ENCODE measurements at regions not wholly inside any gene's neighbourhood (a gene's known extent, or its start where the extent isn't known, plus 50 kb on each side); places are given as distances from the start of the nearest gene placed in this dataset.

GRCh38 chr4:37001688-37002436 lies 242.7 kb upstream of the NWD2 start:
- H3K4me2 ChIP-seq (ENCODE audit: low read length): no peak overlapping the region
- no peak overlapping the region for H3K4me3 ChIP-seq (ENCODE audit: low read length)

GRCh38 chr4:37002625-37003024 lies 241.9 kb upstream of the NWD2 start:
- Histone ChIP-seq H3K27ac (ENCODE audit: low read depth, low read length) (no peak overlapping the region), H3K9me3 (ENCODE audit: control insufficient read depth, insufficient read depth, low read length) (no peaks in the 10 kb centered on the region; the same call in 1 of the 2 replicates), H3K4me3 (ENCODE audit: low read length) (no peak overlapping the region), H3K4me1 (ENCODE audit: control insufficient read depth, low read length) (no peaks in the 10 kb centered on the region), H3K9me2 (replicated peaks; ENCODE audit: control insufficient read depth, low read length) (no peaks in the 10 kb centered on the region), H3K4me2 (ENCODE audit: low read length) (no peak overlapping the region), H3F3A (ENCODE audit: control insufficient read depth, insufficient read depth) (no peaks in the 10 kb centered on the region), H3K79me2 (ENCODE audit: control insufficient read depth, low read length) (no peaks in the 10 kb centered on the region), H4K20me1 (ENCODE audit: control insufficient read depth, insufficient read depth, low read depth, low read length) (no peaks in the 10 kb centered on the region), H3K27me3 (ENCODE audit: control insufficient read depth, low read length) (no peaks in the 10 kb centered on the region), H3K36me3 (ENCODE audit: control insufficient read depth, low read length) (no peaks in the 10 kb centered on the region)
- TF ChIP-seq EZH2phosphoT487 (IDR thresholded peaks at IDR 0.05; ENCODE audit: borderline replicate concordance, low read length) (no peak), CTCF (IDR thresholded peaks at IDR 0.05; ENCODE audit: low read depth, low read length, poor library complexity, severe bottlenecking) (no peak)

More at GRCh38 chr4:37001688-37002436, 242.7 kb upstream of the NWD2 start:
- H3K27me3 ChIP-seq (ENCODE audit: control insufficient read depth, low read length): no peaks in the 10 kb centered on the region
- no peak overlapping the region for H3K27ac ChIP-seq (ENCODE audit: low read depth, low read length)
- H3K4me1 ChIP-seq (ENCODE audit: control insufficient read depth, low read length): no peaks in the 10 kb centered on the region
- TF ChIP-seq CTCF (IDR thresholded peaks at IDR 0.05; ENCODE audit: low read depth, low read length, poor library complexity, severe bottlenecking) (no peak), EZH2phosphoT487 (IDR thresholded peaks at IDR 0.05; ENCODE audit: borderline replicate concordance, low read length) (no peak)
- no peaks in the 10 kb centered on the region; the same call in 1 of the 2 replicates for H3K9me3 ChIP-seq (ENCODE audit: control insufficient read depth, insufficient read depth, low read length)
- H4K20me1 ChIP-seq (ENCODE audit: control insufficient read depth, insufficient read depth, low read depth, low read length): no peaks in the 10 kb centered on the region
- H3K79me2 ChIP-seq (ENCODE audit: control insufficient read depth, low read length): no peaks in the 10 kb centered on the region
- no peaks in the 10 kb centered on the region for H3K36me3 ChIP-seq (ENCODE audit: control insufficient read depth, low read length)
- H3K9me2 ChIP-seq (replicated peaks; ENCODE audit: control insufficient read depth, low read length): no peaks in the 10 kb centered on the region
- H3F3A ChIP-seq (ENCODE audit: control insufficient read depth, insufficient read depth): no peaks in the 10 kb centered on the region

- Histone ChIP-seq H3K4me1 (ENCODE audit: control insufficient read depth, low read length) (no peaks in the 10 kb centered on the region), H3K27ac (ENCODE audit: low read depth, low read length) (no peak overlapping the region), H3K9me2 (replicated peaks; ENCODE audit: control insufficient read depth, low read length) (no peaks in the 10 kb centered on the region), H4K20me1 (ENCODE audit: control insufficient read depth, insufficient read depth, low read depth, low read length) (no peaks in the 10 kb centered on the region), H3K27me3 (ENCODE audit: control insufficient read depth, low read length) (no peaks in the 10 kb centered on the region), H3K4me2 (ENCODE audit: low read length) (no peak overlapping the region), H3K36me3 (ENCODE audit: control insufficient read depth, low read length) (no peaks in the 10 kb centered on the region), H3F3A (ENCODE audit: control insufficient read depth, insufficient read depth) (no peaks in the 10 kb centered on the region), H3K79me2 (ENCODE audit: control insufficient read depth, low read length) (no peaks in the 10 kb centered on the region), H3K4me3 (ENCODE audit: low read length) (no peak overlapping the region), H3K9me3 (ENCODE audit: control insufficient read depth, insufficient read depth, low read length) (no peaks in the 10 kb centered on the region; the same call in 1 of the 2 replicates)
- TF ChIP-seq CTCF (IDR thresholded peaks at IDR 0.05; ENCODE audit: low read depth, low read length, poor library complexity, severe bottlenecking) (no peak), EZH2phosphoT487 (IDR thresholded peaks at IDR 0.05; ENCODE audit: borderline replicate concordance, low read length) (no peak)
These were observed 236.3 kb upstream of the NWD2 start for GRCh38 chr4:37008199-37008598.
